GM12878 (cell line): ENCODE measurements at regions not wholly inside any gene's neighbourhood (a gene's known extent, or its start where the extent isn't known, plus 50 kb on each side); places are given as distances from the start of the nearest gene placed in this dataset.

ENCODE experiments used
- ATAC-seq: fragments of 200-7000 bp; cut with Tn5 transposase; 3 replicates; pipeline ENCODE4 v1.9.1; 2020; ENCODE audit warnings: mild to moderate bottlenecking, moderate library complexity
- BruUV-seq: library from RNA; stranded (reverse); fragments of 400-500 nt; replicated peaks from 2 replicates; lab custom pipeline; 2021; lab: Mats Ljungman, UMichigan
- CTCF ChIA-PET: fragments of 300-600 bp; sonication (Branson Sonifier 250); formaldehyde crosslinking; extraction: SDS; loops from one replicate; lab custom pipeline; 2021; ENCODE audit warnings: inconsistent platforms; lab: Yijun Ruan, JAX
- POLR2A ChIA-PET: fragments of 350-600 bp; formaldehyde crosslinking; extraction: SDS; loops from one replicate; lab custom pipeline; 2021; ENCODE audit warnings: inconsistent platforms; lab: Charles Lee
- RAD21 ChIA-PET: fragments of 300-600 bp; sonication (Branson Sonifier 250); formaldehyde crosslinking; loops from one replicate; lab custom pipeline; 2023; ENCODE audit warnings: antibody characterized with exemption; ENCODE audit not compliant: unreplicated experiment; lab: Charles Lee
- SMC1A ChIA-PET: fragments of 300-600 bp; sonication (Branson Sonifier 250); formaldehyde crosslinking; loops from one replicate; lab custom pipeline; 2023; ENCODE audit not compliant: unreplicated experiment, uncharacterized antibody; lab: Charles Lee
- DNase-seq: peaks from one replicate; pipeline ENCODE4 v3.0.0-alpha.2; 2011; ENCODE audit warnings: low read depth, low spot score
- FAIRE-seq: peaks from 3 replicates; lab custom pipeline; 2011; peaks lifted over from hg19 to GRCh38; lab: Jason Lieb, UNC
- H2AFZ ChIP-seq: 2 replicates; pipeline ENCODE4 v1.6.0; 2011; ENCODE audit warnings: low read depth, low read length, control low read depth; ENCODE audit not compliant: control insufficient read depth
- H3K27ac ChIP-seq: 2 replicates; pipeline ENCODE4 v1.5.1; 2011; ENCODE audit warnings: control low read depth; ENCODE audit not compliant: control insufficient read depth, insufficient read depth
- H3K27me3 ChIP-seq, 2 experiments: replicated peaks in 1 of 2; 2 replicates each; pipeline versions ENCODE4 v1.6.0 to v1.6.1; 2011; ENCODE audit warnings: low read length in 1 of 2; ENCODE audit not compliant: control insufficient read depth in 2 of 2, insufficient read depth in 2 of 2
- H3K36me3 ChIP-seq, 2 experiments: 2 replicates each; pipeline ENCODE4 v1.5.1; 2011; ENCODE audit warnings: low read length in 1 of 2; ENCODE audit not compliant: control insufficient read depth in 2 of 2, insufficient read depth in 2 of 2
- H3K4me1 ChIP-seq: 2 replicates; pipeline ENCODE4 v1.6.1; 2011; ENCODE audit warnings: mild to moderate bottlenecking, low read length, moderate library complexity, mixed read lengths; ENCODE audit not compliant: control insufficient read depth, insufficient read depth
- H3K4me2 ChIP-seq: 2 replicates; pipeline ENCODE4 v1.6.0; 2011; ENCODE audit warnings: control low read depth; ENCODE audit not compliant: control insufficient read depth, insufficient read depth
- H3K4me3 ChIP-seq: fragments of 200-600 bp; sonication (generic); 2 replicates; pipeline ENCODE4 v1.5.1; 2016
- H3K79me2 ChIP-seq: 2 replicates; pipeline ENCODE4 v1.6.0; 2011; ENCODE audit warnings: low read length; ENCODE audit not compliant: control insufficient read depth, insufficient read depth
- H3K9ac ChIP-seq: 2 replicates; pipeline ENCODE4 v1.8.0; 2011; ENCODE audit warnings: low read length, control low read depth, mixed read lengths; ENCODE audit not compliant: control insufficient read depth, insufficient read depth
- H3K9me3 ChIP-seq: replicated peaks from 3 replicates; pipeline ENCODE4 v1.5.1; 2011; ENCODE audit warnings: mild to moderate bottlenecking, low read length; ENCODE audit not compliant: control insufficient read depth, insufficient read depth
- H4K20me1 ChIP-seq: 2 replicates; pipeline ENCODE4 v1.6.0; 2011; ENCODE audit not compliant: control insufficient read depth, insufficient read depth
- KDM1A ChIP-seq: fragments of 200-600 bp; sonication (generic); IDR thresholded peaks from 2 replicates; pipeline ENCODE4 v1.6.1; 2016; ENCODE audit warnings: borderline replicate concordance
- POLR2AphosphoS5 ChIP-seq: IDR thresholded peaks from 2 replicates; pipeline ENCODE4 v1.6.1; 2011; ENCODE audit warnings: mild to moderate bottlenecking, low read length, inconsistent platforms
- RUNX3 ChIP-seq: IDR thresholded peaks from 2 replicates; pipeline ENCODE4 v1.6.1; 2012; ENCODE audit warnings: low read length, inconsistent platforms
- USF1 ChIP-seq: IDR thresholded peaks from 2 replicates; pipeline ENCODE4 v1.6.1; 2011; ENCODE audit warnings: borderline replicate concordance, low read depth, mild to moderate bottlenecking, moderate library complexity, mixed read lengths, low read length; ENCODE audit not compliant: insufficient read depth; ENCODE audit errors: extremely low read length
- YBX1 ChIP-seq: fragments of 450-650 bp; IDR thresholded peaks from 2 replicates; pipeline ENCODE4 v1.6.1; 2016; ENCODE audit warnings: antibody characterized with exemption
- WGBS: methylation state at CpG from one replicate; pipeline ENCODE4 v1.1.6; 2016; ENCODE audit warnings: low lambda C conversion rate; ENCODE audit not compliant: insufficient replicate concordance, insufficient coverage; ENCODE audit errors: missing lambda C conversion rate; 5-methylcytosine and 5-hydroxymethylcytosine counted together
- in situ Hi-C: fragments of 300-500 bp; cut with MboI; formaldehyde crosslinking; loops from 9 replicates; pipeline ENCODE4 v1.14.3; 2018; ENCODE audit warnings: mixed read lengths
- intact Hi-C: fragments of 100-400 bp; cut with micrococcal nuclease; formaldehyde crosslinking; loops from one replicate; pipeline ENCODE4 v1.14.2; 2022; ENCODE audit not compliant: unreplicated experiment
- TF ChIP-seq, protein P1 (sequence below): fragments of 450-650 bp; IDR thresholded peaks from 2 replicates; pipeline ENCODE4 v1.6.1; 2017; ENCODE audit warnings: mild to moderate bottlenecking

DNA sequence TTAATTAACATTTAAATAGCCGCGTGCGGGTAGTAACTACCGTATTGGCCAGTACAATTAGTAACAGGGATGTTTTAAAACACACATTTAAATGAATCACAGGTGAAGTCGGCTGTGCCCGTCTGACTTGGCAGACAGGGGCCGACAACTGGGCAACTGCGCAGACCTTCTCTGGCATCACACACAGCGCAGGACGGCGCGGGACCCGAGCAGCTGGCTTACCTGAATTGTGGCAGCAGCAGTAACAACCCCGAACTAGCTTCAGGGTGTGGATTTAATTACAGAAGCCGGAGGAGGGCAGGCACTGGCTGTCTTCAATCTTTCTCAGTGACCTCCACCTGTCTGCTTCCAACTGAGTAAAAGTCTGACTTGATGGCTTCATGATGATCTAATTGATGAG, 91.7 kb downstream of the DACT2 start:
- Histone ChIP-seq H3K4me1 (no peaks in the 10 kb centered on the region), H3K9me3 (no peaks in the 10 kb centered on the region), H3K36me3 (no peaks in the 10 kb centered on the region), H3K4me2 (no peak overlapping the region), H2AFZ (no peak overlapping the region), H3K79me2 (no peaks in the 10 kb centered on the region), H3K27ac (no peak overlapping the region), H4K20me1 (no peaks in the 10 kb centered on the region), H3K27me3 (no peaks in the 10 kb centered on the region), H3K9ac (no peak overlapping the region), H3K4me3 (no peak overlapping the region)
- ChIA-PET POLR2A (no interaction called here), RAD21 (no interaction called here), CTCF (no interaction called here), SMC1A (no interaction called here)
- intact Hi-C loops (no loop called here), in situ Hi-C loops (no loop called here)
- DNase-seq = no peak
- no peak for FAIRE-seq
- no TSS peak for BruUV-seq
- no peak for ATAC-seq
- TF ChIP-seq, protein P1, sequence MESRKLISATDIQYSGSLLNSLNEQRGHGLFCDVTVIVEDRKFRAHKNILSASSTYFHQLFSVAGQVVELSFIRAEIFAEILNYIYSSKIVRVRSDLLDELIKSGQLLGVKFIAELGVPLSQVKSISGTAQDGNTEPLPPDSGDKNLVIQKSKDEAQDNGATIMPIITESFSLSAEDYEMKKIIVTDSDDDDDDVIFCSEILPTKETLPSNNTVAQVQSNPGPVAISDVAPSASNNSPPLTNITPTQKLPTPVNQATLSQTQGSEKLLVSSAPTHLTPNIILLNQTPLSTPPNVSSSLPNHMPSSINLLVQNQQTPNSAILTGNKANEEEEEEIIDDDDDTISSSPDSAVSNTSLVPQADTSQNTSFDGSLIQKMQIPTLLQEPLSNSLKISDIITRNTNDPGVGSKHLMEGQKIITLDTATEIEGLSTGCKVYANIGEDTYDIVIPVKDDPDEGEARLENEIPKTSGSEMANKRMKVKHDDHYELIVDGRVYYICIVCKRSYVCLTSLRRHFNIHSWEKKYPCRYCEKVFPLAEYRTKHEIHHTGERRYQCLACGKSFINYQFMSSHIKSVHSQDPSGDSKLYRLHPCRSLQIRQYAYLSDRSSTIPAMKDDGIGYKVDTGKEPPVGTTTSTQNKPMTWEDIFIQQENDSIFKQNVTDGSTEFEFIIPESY = no peak
- no peak for TF ChIP-seq YBX1
- TF ChIP-seq KDM1A = no peak
- no peak for TF ChIP-seq USF1
- TF ChIP-seq POLR2AphosphoS5 = no peak
- no peak for TF ChIP-seq RUNX3
- WGBS = 70% methylated on average over 15 of the region's 15 CpGs
